ENCODE measurements at regions not wholly inside any gene's neighbourhood (a gene's known extent, or its start where the extent isn't known, plus 50 kb on each side); places are given as distances from the start of the nearest gene placed in this dataset.

GRCh38 chr12:89051065-89051677 is 301.1 kb downstream of the DUSP6 start:
- peak; percentile 4 for DNase-seq

- DNase-seq = no peak
Observed at GRCh38 chr12:89047856-89048418, 304.4 kb downstream of the DUSP6 start.

GRCh38 chr12:89041078-89041477 is 311.2 kb downstream of the DUSP6 start:
- no peak for DNase-seq

- peak; percentile 64 for DNase-seq
Observed at GRCh38 chr12:89040146-89040964, 311.9 kb downstream of the DUSP6 start.

- DNase-seq = no peak
Observed at GRCh38 chr12:89038831-89039512, 313.3 kb downstream of the DUSP6 start.

DNA sequence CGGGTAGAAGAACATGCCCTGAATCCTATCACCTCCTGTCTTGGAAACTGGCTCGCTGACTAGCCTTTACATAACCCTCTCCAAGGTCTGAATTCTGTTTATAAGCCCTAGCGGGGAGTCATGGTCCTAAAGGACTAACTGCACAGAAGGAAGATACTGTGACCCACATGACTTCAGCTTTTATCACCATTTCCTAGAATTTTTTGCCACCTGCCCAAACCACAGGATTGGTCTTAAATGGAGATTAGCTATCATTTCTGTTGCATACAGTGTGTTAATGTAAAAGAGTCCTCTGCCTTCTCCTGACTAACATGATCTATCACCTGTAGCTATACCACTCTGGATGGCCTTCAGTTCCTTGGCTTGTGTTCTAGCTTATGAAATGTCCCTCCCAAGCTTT is 319.2 kb downstream of the DUSP6 start:
- no peak for DNase-seq

GRCh38 chr12:89029961-89030360 is 322.3 kb downstream of the DUSP6 start:
- DNase-seq = no peak

- DNase-seq = no peak
Observed at GRCh38 chr12:89024580-89024979, 327.7 kb downstream of the DUSP6 start.

- no peak for DNase-seq
Observed at GRCh38 chr12:89023936-89024335, 328.4 kb downstream of the DUSP6 start.

- no peak for DNase-seq
Observed at GRCh38 chr12:89020689-89021088, 331.6 kb downstream of the DUSP6 start.

GRCh38 chr12:89020121-89020480 is 332.2 kb downstream of the DUSP6 start:
- DNase-seq = no peak

DNA sequence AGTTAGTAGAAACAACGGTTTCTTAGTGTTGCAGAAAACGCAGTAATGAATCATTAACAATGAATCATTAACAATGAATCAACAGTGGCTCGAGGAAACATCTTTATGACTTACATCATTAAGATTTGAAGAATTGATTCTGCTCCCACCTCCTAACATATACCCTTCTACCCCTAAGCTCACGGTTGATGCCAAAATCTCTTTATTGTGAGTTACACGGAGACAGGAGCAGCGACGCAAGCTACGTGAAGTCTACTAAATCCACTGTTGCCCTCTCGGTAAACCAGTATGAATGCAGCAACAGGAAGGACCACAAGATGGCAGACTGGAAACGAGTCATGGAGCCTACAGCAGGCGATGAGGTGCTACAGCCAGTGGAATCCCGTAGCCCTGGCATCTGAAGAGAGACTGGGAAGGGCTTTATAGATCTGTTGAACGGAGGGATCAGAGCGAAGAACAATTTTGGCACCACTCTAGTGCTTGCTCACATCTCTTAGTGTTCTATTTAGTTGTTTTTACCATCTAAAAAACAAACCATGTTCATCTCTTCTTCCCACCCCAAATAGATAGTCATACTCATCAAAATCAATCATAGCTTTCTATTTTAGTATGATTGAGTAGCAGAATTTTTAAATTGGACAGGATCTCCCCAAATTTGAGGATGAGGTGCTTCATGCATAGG is 332.7 kb downstream of the DUSP6 start:
- DNase-seq = peak; percentile 70

- peak; percentile 23 for DNase-seq
Observed at GRCh38 chr12:89016970-89017778, 335.1 kb downstream of the DUSP6 start.

DNA sequence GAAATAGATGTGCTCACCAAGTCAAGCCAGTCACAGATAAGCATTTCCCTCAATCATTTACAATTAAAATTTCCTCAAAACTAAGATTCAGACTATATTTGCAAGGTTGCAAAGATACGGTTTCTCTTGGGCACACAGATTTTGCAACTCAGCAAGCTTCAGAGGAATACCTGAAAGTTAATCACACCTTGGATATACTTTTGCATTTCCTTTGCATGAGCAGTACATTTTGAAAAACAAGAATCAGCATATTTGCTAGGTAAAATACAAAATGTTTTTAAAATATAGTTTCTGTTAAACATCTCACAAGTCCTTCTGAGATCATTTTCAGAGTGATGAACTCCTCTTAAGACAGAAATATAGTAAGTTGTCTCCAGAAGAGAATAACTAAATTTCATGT is 336.9 kb downstream of the DUSP6 start:
- DNase-seq = no peak

DNA sequence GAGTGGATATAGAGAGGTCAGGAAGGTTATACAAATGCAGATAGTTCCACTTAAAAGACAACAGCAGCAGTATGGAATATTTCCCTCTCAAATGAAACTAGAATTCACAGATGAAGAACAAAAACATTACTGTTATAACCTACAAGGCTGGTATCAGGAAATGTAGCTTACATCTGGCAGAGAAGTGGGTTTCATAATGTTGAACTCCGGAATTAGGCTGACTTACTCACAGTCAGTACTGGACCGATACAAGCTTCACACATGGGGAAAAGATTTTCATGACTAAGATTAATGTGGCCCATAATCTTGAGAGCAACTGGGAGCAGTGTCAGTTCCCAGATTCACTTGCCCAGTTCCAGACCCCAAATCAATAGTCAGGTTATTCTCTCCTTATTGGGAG is 353.9 kb downstream of the DUSP6 start:
- DNase-seq = no peak

DNA sequence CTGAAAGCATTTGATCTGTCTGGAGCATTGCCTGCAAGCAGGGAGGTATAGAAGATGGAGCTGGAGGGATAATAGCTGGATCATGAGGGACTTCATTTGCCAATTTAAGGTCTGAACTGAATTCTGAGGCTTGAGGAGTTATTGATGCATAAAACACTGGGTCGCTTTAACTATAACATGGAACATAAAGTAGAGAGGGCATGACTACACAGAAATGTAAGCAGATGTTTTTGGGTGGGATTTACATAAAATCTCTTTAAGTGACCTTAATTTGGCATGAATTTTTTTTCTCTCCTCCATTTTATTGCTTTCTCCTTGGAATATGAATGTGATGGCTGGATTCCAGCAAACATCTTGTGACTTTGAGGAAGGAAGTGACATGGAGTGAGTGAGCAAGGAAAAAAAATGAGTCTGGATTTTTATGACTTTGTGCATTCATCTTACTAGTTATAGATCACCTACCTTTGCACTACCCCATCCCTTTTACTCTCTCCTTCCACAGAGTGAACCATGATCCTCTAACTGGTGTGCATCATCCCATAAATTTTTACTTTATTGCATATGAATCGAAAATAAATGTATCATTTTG is 356.0 kb downstream of the DUSP6 start:
- no peak for DNase-seq

- no peak for DNase-seq
Observed at GRCh38 chr12:88994971-88995370, 357.3 kb downstream of the DUSP6 start.

DNA sequence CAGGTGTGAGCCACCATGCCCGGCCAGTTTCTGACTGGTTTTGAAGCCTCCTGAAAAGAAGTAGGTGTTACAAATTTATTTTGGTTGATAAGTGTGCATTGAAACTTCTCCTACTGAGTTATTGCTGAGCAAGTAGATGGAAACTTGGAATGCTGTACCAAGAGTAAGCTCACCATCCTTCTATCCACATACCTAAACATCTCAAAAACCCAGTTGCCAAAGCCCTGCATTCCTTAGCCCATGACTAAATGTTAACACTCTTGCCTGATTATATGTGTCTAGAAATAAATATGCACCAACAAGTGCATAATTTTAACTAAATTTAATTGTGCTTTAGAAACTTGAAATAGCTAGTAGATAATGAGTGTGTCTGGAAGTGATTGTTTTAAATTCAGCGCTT is 357.8 kb downstream of the DUSP6 start:
- no peak for DNase-seq

DNA sequence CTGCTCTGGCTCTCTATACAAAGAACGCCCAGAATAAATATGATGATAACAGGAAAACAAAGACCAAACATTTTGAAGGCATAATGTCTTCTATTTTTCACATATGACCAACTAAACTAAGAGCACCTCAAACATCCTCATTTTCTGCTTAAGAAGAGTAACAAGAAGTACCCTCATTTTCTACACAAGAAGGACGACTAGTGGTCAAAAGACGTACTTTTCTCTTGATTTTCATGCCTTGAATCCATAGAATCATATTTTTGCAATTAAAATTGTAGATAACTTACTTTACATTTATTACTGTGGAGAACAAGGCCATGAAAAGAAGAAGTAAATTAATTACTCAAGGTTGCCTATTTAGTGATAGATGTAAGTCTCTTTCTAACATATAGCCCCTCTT is 358.6 kb downstream of the DUSP6 start:
- DNase-seq = no peak

DNA sequence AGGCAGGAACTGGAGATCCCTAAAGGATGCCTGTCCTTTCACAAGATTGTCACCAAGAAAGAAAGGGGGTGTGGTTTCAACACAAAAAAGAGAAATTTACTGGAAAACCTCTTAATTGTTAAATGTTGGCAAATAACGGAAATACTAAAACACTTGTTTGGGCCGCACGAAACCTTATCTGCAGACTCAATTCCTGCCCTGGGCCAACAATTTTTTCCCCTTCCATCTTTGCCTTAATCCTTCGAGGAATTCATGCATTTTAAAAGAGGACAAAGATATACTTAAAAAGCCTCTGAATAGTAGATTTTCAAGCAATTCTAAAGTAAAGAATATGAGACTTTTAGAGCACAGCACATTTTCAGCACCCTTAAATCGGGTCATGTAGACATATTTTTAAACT is 366.2 kb downstream of the DUSP6 start:
- DNase-seq = no peak

- DNase-seq = no peak
Observed at GRCh38 chr12:88985631-88986030, 366.7 kb downstream of the DUSP6 start.

DNA sequence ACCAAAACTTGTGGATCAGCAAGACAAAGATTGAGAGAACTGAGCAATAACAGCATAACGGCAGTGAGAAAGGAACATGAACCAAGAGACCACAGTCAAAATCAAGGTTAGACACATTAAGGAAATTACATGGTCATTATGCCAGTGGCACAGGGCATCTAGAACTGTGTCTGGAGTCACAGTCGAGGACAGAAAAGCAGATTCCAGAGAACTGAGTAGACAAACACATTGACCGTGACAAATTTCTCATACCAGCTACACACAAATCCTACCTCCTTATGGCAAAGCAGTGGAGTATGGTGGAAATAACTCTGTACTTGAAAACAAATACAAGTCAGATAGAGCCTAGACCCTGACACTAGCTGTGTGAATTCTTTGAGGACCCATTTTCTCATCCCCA is 367.3 kb downstream of the DUSP6 start:
- DNase-seq = no peak
